HG03342 (cell line): ENCODE measurements at regions not wholly inside any gene's neighbourhood (a gene's known extent, or its start where the extent isn't known, plus 50 kb on each side); places are given as distances from the start of the nearest gene placed in this dataset.

Source experiments
- ATAC-seq: cut with Tn5 transposase; IDR thresholded peaks from one replicate; pipeline ENCODE4 v1.9.1; 2021; ENCODE audit warnings: mild to moderate bottlenecking, moderate library complexity; ENCODE audit not compliant: unreplicated experiment

DNA sequence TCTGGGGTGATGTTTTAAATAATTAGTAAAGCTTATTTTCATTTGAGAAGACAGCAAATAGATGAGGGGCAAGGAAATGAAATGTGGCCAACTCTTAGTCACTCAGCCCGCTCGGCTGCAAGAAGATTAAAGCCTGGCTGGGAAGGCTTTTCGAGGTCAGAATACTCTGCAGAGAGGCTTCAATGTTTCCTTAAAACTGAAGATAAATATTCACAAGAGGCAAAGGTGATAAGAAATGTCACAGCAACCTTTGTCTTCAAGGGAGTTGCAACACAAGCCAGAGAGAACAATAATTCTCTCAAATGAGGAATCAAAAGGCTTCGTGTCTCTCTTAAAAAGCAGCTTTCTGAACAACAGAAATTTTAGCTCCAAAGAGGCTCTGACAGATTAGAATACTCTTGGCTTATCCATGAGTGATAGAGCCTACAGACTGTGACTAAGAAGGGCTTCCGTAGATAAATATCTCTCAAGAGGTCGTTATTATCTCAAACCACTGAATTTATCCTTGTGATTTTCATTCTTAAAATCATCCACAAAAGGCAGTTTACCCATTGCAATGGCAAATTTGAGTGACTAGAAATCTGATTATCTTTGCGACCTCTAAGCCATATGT lies 92.5 kb downstream of the KLF6 start:
- ATAC-seq = no peak

DNA sequence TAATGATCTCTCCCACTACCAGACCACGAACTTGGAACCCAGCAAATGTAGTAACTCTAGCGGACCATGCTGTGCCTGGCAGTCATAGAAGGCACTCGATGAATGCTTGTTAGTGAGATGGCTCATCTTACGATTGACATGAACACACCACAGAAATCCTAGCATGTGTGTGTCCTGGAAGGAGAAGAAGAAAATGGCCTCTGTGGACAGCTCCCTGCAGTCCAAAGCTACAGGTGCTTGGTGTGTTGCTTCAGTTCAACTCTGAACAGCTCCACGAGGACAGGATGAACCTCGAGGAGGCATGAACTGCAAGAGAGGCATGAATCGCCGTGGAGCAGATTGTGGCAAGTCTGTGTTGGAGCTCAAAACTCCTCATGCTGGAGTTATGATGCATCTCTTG lies 93.5 kb downstream of the KLF6 start:
- no peak for ATAC-seq

DNA sequence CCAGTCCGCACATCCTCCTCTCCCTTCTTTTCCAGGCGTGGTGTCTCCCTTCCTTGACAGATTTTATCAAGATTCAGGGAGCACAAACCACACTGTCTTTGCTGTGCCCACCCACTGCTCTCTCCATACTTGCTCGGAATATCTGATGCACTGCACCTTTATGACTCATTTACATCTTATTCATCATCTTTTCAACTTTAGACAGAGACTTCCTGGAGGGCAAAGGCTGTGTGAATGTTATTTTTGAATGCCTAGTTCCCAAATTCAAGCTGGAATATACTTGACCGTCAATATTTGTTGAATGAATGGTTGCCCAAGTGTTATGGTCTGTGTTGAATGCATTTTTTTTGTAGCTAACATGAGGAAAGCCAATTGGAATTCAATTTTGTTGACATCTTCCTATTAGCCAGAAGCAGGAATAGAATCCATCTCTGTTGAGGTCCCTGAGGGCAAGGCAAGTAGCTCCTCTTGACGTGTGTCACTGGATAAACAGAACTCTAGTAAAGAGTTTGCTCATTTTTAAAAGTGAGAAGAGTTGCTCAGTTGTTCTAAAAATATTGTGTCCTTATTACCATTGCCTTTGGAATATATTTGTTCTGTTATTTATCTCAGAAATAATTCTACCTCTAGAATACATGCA lies 95.0 kb downstream of the KLF6 start:
- no peak for ATAC-seq

DNA sequence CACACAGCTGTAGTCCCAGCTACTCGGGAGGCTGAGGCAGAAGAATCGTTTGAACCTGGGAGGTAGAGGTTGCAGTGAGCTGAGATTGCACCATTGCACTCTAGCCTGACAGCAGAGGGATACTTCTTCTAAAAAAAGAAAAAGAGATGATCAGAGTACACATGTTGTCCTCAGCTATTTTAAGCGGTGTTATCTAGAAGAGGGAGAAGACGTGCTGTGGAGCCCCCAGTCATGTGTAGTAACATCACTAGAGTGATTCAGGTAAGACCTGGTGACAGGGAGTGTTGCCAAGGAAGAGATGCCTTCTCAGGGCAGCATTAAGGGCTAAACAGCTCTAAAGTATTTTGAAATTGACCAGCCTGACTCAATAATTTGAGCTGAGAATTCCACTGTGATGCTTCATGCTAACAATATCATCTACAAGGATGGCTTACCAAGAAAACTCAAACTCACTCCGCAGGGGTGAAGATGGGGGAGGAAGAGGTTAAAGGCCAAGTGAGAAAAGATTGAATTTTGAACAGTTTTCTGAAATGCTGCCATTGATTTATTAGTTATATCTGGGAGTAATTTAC lies 97.4 kb downstream of the KLF6 start:
- no peak for ATAC-seq

DNA sequence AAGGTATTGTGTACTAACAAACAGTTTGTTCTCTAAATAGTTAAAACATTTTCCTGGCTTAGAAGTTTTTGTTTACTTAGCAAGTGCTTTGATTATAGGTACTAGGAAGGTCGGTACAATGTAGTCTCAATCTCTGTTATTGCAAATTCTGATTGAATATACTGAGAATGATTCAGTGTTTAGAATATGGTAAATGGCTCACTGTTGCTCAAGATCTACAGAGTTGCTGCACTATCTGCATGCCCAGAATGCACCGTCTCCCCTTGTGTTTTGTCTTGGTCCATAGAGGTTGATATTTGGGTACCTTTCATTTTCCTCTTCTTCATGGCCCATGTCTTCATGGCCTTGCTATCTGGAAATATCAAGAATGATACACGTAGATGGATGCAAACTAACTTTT lies 99.6 kb downstream of the KLF6 start:
- no peak for ATAC-seq

DNA sequence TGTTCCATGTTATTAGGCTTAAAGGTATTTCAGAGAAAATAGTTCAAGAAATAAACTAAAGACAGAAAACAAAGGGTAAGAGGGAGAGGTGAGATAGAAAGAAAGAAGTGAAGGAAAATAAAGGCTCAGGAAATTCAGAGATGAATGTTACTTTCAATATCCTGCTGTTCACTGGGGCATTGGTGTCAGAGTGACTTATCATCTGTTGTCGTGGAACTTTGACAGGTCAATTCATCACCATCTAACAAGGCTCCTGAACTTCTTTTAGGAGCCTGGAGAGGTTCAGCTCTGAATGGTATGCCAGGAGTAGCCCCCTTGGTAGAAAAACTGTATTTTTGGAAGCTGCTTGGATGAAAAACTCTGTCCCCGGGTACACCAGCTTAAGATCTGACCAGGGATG lies 100.1 kb downstream of the KLF6 start:
- no peak for ATAC-seq

DNA sequence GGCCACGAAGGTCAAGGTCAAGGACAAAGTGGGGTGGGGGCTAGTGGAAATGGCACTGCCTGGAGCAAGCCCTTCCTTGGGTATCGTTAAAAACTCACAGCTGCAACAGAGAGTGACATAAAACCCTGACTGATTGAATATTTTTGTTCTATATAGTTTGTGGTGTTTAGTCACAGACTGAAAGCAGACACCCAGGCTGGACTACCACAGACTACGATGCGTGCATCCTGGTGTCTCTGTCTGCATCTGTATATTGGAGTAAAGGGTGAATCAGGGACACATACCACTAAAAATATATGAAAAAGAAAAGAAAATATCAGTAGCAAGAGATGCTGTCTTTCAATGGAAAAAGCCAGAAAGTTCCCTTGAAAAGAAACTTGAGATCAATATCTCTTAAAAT lies 101.4 kb downstream of the KLF6 start:
- no peak for ATAC-seq

DNA sequence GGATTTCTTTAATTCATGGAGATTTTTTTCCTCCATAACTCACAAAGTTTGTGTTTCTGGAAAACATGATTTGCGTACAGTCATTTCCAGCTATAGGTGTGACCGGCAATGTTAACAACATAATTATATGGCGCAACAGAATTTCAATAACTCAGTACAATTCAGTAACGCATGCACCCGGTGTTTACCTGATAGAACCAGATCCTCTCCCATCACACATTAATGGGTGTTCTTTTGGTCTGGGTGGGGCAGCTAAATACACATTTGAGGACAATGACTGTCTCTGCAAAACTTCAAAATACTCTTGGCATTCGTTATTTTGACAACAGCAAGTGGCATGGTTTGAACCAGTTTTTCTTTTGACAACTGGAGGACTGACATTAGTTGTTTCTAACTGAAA lies 102.3 kb downstream of the KLF6 start:
- no peak for ATAC-seq

DNA sequence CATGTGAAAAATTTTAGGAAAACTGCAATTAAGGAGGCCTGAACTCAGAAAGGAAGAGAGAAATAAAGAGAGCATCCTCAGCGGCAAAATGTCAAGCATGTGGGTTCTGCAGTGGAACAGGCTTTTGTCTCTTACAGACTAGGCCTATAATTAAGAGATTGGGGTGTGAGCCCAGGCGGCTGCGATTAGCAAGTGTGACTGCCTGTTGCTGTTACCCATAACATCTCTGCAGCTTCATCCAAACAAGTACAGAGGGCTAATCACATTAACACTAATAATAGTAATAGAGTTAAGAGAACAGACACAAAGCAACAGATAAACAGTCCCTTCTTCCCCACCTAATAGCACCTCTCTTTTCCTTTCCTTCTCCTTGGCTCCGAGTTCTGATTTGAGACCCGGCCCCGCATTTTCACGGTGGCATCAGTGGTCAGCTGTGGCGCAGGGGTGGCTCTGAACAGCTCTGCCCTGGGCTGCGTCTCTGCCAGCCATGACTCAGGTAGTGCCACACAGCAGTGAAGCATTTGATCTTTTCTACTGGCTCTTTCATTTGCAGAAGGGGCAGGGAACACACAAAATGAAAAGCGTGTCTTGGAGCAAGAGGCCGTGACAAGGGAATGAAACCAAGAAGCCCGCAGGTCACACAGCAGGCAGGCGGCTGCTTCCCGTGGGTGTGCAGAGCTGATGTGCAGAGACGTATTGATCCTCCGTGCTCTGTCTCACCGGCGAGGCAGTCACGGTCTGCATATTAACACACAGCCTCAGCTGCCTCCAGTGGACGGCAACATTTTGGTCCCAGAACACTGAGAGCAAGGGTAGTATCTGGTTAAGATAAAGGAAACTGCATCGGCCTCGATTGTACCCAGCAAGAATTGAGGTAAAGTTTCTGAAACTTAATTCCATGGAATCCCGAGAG lies 103.1 kb downstream of the KLF6 start:
- ATAC-seq = no peak

DNA sequence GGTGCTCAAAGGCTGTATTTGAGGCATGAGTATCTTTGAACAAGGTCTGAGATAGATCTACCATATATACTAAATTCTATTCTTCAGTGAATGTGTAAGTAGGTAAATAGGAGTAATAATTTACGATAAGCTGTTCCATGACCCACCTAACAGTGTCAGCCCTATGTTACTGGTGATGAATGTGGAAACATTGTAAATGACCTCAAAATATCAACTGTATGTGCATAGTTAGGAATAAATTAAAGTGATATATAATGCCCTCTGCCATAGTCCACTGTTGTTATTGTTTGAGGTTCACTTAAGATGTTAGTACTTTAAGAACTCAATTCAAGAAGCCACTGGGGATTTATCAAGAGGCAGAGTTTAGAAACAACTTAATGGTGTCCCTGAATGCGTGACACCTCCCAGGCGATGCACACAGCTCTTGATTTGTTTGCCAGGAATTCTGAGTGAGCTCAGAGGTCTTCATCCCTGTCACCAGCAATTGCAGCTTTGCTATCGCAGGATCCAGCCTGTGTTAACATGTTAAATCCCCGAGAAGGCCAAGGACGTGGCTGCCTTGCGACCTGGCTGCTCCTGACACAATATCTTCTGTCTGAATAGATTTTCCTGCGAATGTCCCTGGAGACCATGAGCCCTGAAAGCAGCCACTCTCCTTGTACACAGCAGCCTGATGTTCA lies 104.9 kb downstream of the KLF6 start:
- ATAC-seq = no peak

DNA sequence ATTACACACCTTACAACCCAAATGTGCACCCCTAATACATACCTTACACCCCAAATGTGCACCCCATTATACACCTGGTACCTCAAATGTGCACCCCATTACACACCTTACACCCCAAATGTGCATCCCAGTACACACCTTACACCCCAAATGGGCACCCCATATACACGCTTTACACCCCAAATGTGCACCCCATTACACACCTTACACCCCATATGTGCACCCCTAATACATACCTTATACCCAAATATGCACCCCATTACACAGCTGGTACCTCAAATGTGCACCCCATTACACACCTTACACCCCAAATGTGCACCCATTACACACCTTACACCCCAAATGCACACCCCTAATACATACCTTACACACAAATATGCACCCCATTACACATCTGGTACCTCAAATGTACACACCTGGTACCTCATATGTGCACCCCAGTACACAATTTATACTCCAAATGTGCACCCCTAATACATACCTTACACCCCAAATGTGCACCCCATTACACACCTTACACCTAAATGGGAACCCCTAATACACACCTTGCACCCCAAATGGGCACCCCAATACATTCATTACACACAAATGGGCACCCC lies 106.3 kb downstream of the KLF6 start:
- ATAC-seq = no peak

DNA sequence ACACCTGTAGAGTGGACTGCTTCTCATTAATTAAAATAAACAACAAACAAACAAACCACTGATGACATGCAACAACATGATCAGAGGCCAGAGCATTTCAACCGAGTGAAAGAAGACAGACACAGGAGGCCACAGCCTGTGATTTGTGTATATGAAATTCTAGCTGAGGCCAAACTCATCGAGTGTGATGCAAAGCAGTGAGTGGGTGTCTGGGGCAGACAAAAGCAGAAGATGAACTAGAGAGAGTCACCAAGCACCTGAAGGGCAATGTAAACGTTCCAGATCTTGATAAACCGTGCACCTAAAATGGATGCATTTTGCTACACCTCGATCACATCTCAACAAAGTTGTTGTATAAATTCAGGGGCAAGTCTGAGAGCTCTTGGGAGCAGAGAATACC lies 108.4 kb downstream of the KLF6 start:
- ATAC-seq = no peak

DNA sequence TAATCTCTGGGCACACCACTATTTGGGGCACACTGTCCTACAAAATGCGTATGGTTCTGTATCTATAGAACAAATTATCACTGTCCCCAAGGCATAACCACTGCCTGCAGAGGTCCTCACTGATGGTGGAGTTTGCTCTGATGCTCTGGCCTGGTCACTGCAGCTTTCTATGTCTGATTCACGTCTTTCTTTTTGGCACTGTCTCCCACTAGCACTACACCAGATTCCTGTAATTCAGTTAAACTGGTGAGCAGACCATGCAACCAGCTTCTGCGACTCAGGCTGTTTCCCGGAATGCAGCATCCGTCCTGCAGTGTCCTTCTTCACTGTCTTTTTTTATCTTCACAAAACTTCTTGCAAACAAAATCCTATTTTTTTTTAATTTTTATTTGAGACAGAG lies 112.8 kb downstream of the KLF6 start:
- ATAC-seq = no peak

DNA sequence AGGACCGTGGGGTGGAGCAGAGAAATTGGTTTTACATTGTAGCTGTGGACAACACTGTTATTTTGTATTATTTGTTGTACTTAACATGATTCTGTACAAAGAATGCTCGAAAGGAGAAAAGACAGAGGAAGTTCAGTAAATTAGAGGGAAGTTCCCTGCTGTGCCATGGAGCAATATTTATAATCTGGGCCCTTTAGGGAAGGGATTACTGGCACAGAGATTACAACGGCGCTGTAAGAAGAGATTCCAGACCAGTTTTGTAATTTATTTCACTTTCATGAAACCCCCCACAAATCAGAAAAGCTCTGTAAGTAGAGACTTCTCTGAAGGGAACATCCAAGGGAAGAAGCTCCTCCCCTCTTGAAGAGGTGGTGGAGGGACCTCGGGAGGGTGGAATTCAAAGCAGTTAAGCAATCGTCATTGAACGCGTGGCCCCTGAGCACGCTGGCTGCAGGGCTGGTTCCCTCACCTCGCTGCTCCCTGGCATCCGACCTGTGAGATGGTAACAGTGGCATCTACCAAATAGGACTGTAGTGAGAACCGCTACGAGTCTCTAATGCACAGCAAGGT lies 113.5 kb downstream of the KLF6 start:
- ATAC-seq = no peak

DNA sequence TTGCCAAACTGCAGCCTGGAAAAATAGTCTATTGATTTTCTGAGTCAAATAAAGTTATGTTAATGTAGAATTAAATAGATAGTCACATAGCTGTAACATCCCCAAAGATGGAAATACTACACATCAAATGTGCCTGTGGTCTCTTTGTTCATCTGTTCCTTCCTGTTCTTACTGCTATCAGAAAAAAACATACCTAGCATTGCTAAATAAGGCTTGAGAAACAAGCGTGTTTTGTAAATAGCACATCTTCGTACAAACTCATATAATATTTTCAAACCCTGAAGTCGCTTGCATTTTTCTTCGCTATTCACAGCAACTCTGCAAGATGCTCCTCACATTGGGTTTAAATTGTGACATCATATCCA lies 116.1 kb downstream of the KLF6 start:
- no peak for ATAC-seq

DNA sequence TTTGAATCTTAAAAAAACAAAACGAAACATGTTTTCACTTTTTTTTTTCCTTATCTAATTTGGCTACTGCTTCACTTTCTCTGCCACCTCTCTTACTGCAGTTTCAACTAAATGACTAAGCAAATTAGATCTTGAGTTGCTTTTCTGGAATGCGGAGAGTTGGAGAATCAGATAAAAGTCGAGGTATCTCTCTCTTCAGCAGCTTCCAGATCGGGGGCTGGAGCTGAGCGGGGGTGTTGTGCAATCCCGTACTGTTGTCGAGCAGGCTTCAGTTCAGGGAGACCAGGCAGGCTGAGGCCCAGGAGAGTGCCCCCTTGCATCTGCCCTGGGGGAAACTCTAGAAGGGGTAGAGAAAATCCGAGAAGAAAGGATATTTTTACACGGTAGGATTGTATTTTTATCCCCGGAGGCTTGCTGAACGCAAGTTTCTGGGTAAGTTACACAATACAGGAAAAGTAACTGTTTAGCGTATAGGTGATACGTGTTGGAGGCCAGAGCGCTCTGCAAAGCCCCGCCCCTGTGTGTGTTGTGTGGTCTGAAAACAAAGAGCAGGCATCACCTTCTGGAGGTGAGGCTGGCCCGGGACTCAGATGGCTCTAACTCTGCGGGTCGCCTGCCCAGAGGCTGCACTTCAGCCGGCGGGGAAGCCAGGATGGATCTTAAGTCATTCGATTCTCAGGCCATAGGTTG lies 116.6 kb downstream of the KLF6 start:
- ATAC-seq = no peak

DNA sequence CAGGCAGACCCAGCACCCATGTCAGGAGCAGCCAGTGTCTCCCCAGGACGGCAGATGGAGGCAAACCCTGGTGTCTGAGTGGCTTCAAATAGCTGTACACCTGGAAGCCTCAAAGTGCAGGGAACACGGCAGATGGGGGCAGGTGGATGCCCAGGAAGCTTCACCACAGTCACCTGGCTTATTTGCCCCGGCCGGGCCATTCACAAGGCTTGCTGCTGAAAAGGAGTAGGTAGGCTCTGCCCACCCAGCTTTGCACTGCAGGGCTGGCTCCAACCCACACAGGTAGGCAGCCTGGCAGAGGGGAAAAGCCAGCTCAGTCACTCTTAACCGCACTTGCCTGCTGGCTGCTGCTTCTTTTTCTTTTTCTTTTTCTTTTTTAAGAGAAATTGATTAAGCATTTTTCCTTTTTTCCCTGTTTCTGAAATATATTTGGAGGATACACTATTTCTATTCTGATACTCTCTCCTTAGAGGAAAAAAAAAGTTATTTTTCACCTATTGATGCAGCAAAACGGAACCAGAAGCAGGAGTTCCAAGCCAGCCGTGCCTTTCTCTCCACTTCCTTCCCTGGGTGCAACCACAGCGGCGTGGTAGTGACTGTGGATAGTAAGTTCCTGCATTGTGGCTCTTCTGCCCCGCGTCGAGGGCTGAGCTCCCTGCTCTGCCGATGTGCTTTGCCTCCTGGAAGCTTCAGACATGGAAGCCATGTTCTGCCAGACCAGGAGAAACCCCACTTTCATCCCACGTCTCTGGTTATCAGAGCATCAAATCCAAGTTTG lies 118.3 kb downstream of the KLF6 start:
- no peak for ATAC-seq

DNA sequence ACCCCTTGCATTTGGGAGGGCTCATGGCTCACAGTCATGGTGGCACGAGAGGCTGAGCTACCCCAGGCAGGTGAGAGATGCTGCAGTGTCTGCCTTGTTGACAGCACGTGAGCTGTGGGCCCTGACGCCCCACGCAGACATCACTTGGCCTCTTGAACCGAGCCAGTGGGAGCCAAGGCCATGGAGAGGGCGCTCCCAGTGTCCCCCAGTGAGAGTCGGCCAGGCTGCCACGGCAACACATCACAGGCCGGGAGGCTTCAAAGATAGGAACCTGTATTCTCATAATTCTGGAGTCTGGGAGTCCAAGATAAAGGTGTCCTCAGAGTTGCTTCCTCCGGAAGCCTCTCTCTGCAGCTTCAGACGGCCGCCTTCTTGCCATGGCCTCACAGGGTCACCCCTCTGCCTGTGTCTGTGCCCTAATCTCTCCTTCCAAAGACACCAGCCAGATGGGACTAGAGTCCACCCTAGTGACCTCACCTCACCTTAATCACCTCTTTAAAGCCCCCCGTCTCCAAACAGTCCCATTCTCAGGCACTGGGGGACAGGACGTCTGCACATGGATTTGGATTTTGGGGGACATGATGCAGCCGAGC lies 119.6 kb downstream of the KLF6 start:
- no peak for ATAC-seq

DNA sequence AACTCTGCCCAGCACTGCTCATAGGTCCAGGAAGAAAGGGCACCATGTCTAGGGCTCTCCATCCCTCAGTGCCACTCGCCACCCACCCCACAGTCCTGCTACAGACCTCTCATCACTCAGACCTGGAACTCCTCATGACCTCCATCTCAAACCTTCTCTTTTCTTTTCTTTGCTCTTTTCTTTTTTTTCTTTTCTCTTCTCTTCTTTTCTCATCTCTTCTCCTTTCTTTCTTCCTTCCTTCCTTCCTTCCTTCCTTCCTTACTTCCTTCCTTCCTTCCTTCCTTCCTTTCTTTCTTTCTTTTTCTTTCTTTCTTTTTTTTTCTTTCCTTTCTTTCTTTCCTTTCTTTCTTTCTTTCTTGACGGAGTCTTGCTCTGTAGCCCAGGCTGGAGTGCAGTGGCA lies 122.2 kb downstream of the KLF6 start:
- ATAC-seq = no peak
